ENCODE measurements at regions not wholly inside any gene's neighbourhood (a gene's known extent, or its start where the extent isn't known, plus 50 kb on each side); places are given as distances from the start of the nearest gene placed in this dataset.

DNA sequence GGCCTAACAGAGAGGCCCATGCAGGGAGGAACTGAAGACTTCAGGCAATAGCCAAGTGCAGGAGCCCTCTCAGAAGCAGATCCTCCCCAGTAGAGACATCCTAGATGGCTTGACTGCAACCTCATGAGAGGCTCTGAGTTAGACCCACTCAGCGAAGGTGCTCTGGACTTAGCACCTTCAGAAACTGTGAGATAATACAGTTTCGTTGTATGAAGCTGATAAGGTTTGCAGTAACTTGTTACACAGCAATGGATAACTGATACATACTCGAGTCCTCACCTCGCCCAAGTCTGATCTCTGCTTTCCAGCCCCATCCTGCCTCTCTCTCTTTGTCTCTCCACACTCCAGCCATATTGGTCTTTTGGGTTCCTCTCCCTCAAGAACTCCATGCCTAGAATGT lies 136.4 kb upstream of the EEPD1 start:
- H3K27ac ChIP-seq (ENCODE audit: control insufficient read depth, insufficient read depth), result no peak overlapping the region
- H4K20me1 ChIP-seq (ENCODE audit: control insufficient read depth, insufficient read depth), result no peaks in the 10 kb centered on the region
- BruUV-seq (replicated peaks), result no TSS peak
- DNase-seq (ENCODE audit: low read depth, low spot score) (no peak), ATAC-seq (no peak), FAIRE-seq (no peak)
- ChIA-PET RAD21 (ENCODE audit: unreplicated experiment) (no interaction called here), POLR2A (no interaction called here), CTCF (no interaction called here), SMC1A (ENCODE audit: uncharacterized antibody, unreplicated experiment) (no interaction called here)
- TF ChIP-seq SREBF1 (IDR thresholded peaks at IDR 0.05; ENCODE audit: low read length), result no peak
- no peak for TF ChIP-seq LARP7 (IDR thresholded peaks at IDR 0.05)
- TF ChIP-seq TBL1XR1 (IDR thresholded peaks at IDR 0.05; ENCODE audit: low read depth, low read length), result no peak
- TF ChIP-seq ZZZ3 (IDR thresholded peaks at IDR 0.05; ENCODE audit: control insufficient read depth, insufficient read length, low read depth), result no peak
- no peak for TF ChIP-seq SP1 (IDR thresholded peaks at IDR 0.05; ENCODE audit: low read depth, low read length)
- TF ChIP-seq, protein P1, sequence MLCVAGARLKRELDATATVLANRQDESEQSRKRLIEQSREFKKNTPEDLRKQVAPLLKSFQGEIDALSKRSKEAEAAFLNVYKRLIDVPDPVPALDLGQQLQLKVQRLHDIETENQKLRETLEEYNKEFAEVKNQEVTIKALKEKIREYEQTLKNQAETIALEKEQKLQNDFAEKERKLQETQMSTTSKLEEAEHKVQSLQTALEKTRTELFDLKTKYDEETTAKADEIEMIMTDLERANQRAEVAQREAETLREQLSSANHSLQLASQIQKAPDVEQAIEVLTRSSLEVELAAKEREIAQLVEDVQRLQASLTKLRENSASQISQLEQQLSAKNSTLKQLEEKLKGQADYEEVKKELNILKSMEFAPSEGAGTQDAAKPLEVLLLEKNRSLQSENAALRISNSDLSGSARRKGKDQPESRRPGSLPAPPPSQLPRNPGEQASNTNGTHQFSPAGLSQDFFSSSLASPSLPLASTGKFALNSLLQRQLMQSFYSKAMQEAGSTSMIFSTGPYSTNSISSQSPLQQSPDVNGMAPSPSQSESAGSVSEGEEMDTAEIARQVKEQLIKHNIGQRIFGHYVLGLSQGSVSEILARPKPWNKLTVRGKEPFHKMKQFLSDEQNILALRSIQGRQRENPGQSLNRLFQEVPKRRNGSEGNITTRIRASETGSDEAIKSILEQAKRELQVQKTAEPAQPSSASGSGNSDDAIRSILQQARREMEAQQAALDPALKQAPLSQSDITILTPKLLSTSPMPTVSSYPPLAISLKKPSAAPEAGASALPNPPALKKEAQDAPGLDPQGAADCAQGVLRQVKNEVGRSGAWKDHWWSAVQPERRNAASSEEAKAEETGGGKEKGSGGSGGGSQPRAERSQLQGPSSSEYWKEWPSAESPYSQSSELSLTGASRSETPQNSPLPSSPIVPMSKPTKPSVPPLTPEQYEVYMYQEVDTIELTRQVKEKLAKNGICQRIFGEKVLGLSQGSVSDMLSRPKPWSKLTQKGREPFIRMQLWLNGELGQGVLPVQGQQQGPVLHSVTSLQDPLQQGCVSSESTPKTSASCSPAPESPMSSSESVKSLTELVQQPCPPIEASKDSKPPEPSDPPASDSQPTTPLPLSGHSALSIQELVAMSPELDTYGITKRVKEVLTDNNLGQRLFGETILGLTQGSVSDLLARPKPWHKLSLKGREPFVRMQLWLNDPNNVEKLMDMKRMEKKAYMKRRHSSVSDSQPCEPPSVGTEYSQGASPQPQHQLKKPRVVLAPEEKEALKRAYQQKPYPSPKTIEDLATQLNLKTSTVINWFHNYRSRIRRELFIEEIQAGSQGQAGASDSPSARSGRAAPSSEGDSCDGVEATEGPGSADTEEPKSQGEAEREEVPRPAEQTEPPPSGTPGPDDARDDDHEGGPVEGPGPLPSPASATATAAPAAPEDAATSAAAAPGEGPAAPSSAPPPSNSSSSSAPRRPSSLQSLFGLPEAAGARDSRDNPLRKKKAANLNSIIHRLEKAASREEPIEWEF (IDR thresholded peaks at IDR 0.05; ENCODE audit: insufficient replicate concordance, low read depth, low read length), result no peak
- no peak for TF ChIP-seq ZSCAN29 (IDR thresholded peaks at IDR 0.05)
- no peak for TF ChIP-seq SMC3 (IDR thresholded peaks at IDR 0.05; ENCODE audit: borderline replicate concordance, low read length)
- TF ChIP-seq CHD4 (IDR thresholded peaks at IDR 0.05), result no peak
- TF ChIP-seq RELA (IDR thresholded peaks at IDR 0.05; ENCODE audit: borderline replicate concordance, partially characterized antibody), result no peak
- TF ChIP-seq, protein P2, sequence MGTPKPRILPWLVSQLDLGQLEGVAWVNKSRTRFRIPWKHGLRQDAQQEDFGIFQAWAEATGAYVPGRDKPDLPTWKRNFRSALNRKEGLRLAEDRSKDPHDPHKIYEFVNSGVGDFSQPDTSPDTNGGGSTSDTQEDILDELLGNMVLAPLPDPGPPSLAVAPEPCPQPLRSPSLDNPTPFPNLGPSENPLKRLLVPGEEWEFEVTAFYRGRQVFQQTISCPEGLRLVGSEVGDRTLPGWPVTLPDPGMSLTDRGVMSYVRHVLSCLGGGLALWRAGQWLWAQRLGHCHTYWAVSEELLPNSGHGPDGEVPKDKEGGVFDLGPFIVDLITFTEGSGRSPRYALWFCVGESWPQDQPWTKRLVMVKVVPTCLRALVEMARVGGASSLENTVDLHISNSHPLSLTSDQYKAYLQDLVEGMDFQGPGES (IDR thresholded peaks at IDR 0.05), result no peak
- no peak for TF ChIP-seq HDAC6 (IDR thresholded peaks at IDR 0.05; ENCODE audit: unreplicated experiment)
- TF ChIP-seq SREBF2 (IDR thresholded peaks at IDR 0.05; ENCODE audit: low read length), result no peak
- TF ChIP-seq TCF12 (IDR thresholded peaks at IDR 0.05; ENCODE audit: low read depth, low read length), result no peak
- H3K4me1 ChIP-seq (ENCODE audit: control insufficient read depth, insufficient read depth, low read length), result no peaks in the 10 kb centered on the region
- no peak overlapping the region for H3K4me2 ChIP-seq (ENCODE audit: control insufficient read depth, insufficient read depth)
- no peak overlapping the region for H3K9ac ChIP-seq (ENCODE audit: control insufficient read depth, insufficient read depth, low read length)
- no peaks in the 10 kb centered on the region; a peak in 1 of 4 replicates for H3K27me3 ChIP-seq (replicated peaks in 1 of 2; ENCODE audit: control insufficient read depth in 2 of 2, insufficient read depth in 2 of 2, low read length in 1 of 2)
- no peaks in the 10 kb centered on the region; the same call in 2 of the 3 replicates for H3K9me3 ChIP-seq (replicated peaks; ENCODE audit: control insufficient read depth, insufficient read depth, low read length)
- no peaks in the 10 kb centered on the region for H3K79me2 ChIP-seq (ENCODE audit: control insufficient read depth, insufficient read depth, low read length)
- intact Hi-C loops (cut with micrococcal nuclease; ENCODE audit: unreplicated experiment) (no loop called here), in situ Hi-C loops (cut with MboI) (no loop called here)
- no peak overlapping the region for H3K4me3 ChIP-seq
- WGBS (ENCODE audit: insufficient coverage, insufficient replicate concordance, low lambda C conversion rate, missing lambda C conversion rate), result 19% methylated on average over 4 of the region's 4 CpGs
- no peak overlapping the region for H2AFZ ChIP-seq (ENCODE audit: control insufficient read depth, low read depth, low read length)
- H3K36me3 ChIP-seq (ENCODE audit: control insufficient read depth in 2 of 2, insufficient read depth in 2 of 2, low read length in 1 of 2), result no peaks in the 10 kb centered on the region
